ENCODE measurements at regions not wholly inside any gene's neighbourhood (a gene's known extent, or its start where the extent isn't known, plus 50 kb on each side); places are given as distances from the start of the nearest gene placed in this dataset.

DNA sequence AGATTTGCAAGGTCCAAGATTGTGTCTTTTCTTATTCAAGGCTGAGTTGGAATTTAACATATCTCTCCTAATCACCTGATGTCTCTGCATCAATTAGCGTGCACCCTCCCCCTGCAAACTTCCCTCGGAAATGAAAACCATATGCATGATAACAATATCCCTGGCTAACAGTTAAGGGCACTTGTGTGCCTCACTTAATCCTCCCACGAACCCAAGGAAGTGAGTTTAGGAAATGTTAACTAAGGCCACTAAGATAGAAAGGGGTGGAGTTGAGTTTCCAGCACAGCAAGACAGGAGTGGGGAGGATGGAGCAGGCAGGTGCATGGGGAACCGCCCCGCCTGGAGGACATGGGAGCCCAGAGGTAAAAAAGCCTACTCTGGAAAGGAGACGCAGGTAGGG, 52.4 kb upstream of the PTMA start:
- TF ChIP-seq, protein P1, sequence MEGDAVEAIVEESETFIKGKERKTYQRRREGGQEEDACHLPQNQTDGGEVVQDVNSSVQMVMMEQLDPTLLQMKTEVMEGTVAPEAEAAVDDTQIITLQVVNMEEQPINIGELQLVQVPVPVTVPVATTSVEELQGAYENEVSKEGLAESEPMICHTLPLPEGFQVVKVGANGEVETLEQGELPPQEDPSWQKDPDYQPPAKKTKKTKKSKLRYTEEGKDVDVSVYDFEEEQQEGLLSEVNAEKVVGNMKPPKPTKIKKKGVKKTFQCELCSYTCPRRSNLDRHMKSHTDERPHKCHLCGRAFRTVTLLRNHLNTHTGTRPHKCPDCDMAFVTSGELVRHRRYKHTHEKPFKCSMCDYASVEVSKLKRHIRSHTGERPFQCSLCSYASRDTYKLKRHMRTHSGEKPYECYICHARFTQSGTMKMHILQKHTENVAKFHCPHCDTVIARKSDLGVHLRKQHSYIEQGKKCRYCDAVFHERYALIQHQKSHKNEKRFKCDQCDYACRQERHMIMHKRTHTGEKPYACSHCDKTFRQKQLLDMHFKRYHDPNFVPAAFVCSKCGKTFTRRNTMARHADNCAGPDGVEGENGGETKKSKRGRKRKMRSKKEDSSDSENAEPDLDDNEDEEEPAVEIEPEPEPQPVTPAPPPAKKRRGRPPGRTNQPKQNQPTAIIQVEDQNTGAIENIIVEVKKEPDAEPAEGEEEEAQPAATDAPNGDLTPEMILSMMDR (optimal IDR thresholded peaks at IDR 0.05 in 1 of 3, IDR thresholded peaks at IDR 0.05 in 1 of 3, conservative IDR thresholded peaks at IDR 0.05 in 1 of 3; ENCODE audit: extremely low read depth in 1 of 3, insufficient read depth in 2 of 3, low read length in 3 of 3), result no peak
- no peak for TF ChIP-seq EZH2 (IDR thresholded peaks at IDR 0.05; ENCODE audit: low read length)

All from keratinocyte (primary cell).